HCT116 (cell line): ENCODE measurements at regions not wholly inside any gene's neighbourhood (a gene's known extent, or its start where the extent isn't known, plus 50 kb on each side); places are given as distances from the start of the nearest gene placed in this dataset.

Experiments
- ATAC-seq: fragments of 200-7000 bp; cut with Tn5 transposase; 2 replicates; pipeline ENCODE4 v1.9.1; 2020; ENCODE audit warnings: mild to moderate bottlenecking, moderate library complexity
- BruUV-seq: library from RNA; stranded (reverse); fragments of 400-500 nt; replicated peaks from 2 replicates; lab custom pipeline; 2021; lab: Mats Ljungman, UMichigan
- CTCF ChIA-PET: fragments of 300-600 bp; sonication (Branson Sonifier 250); formaldehyde crosslinking; loops from one replicate; lab custom pipeline; 2021; ENCODE audit warnings: antibody characterized with exemption; lab: Charles Lee
- POLR2A ChIA-PET: fragments of 300-600, 350-600 bp; sonication (Branson Sonifier 250); formaldehyde crosslinking; loops from one replicate; lab custom pipeline; 2021; ENCODE audit warnings: antibody characterized with exemption; lab: Charles Lee
- RAD21 ChIA-PET, 2 experiments: fragments of 300-600 bp; sonication (Branson Sonifier 250); formaldehyde crosslinking; loops; one replicate each; lab custom pipeline; 2023; ENCODE audit warnings: low total read pairs in 2 of 2; ENCODE audit not compliant: uncharacterized antibody in 2 of 2, unreplicated experiment in 2 of 2, low non-redundant PET in 1 of 2; lab: Charles Lee
- DNase-seq: peaks from one replicate; pipeline ENCODE4 v3.0.0-alpha.2; 2010; ENCODE audit warnings: low read depth, low spot score
- H2AFZ ChIP-seq: fragments of 200-600 bp; shearing (Covaris generic), sonication (generic); 2 replicates; pipeline ENCODE4 v1.6.1; 2017; ENCODE audit warnings: low read depth, mixed run types, mixed read lengths, antibody characterized with exemption, low read length; ENCODE audit not compliant: poor library complexity, severe bottlenecking
- H3K27ac ChIP-seq: 2 replicates; pipeline ENCODE4 v1.5.1; 2012; ENCODE audit warnings: low read depth, low read length
- H3K27me3 ChIP-seq: fragments of 200-600 bp; sonication (generic); 2 replicates; pipeline ENCODE4 v1.6.1; 2016; ENCODE audit warnings: mixed run types, low read length, mixed read lengths; ENCODE audit not compliant: insufficient read depth
- H3K36me3 ChIP-seq, 2 experiments: fragments of 200-500 bp in 1 of 2; fragments of 200-600 bp in 1 of 2; sonication (Bioruptor generic) in 1 of 2; sonication (generic) in 1 of 2; 2 replicates each; pipeline versions ENCODE4 v1.5.1 to v1.6.1; 2014 to 2016; ENCODE audit warnings: low read length in 2 of 2, inconsistent platforms in 1 of 2, mixed read lengths in 1 of 2, mixed run types in 1 of 2; ENCODE audit not compliant: insufficient read depth in 2 of 2, control insufficient read depth in 1 of 2
- H3K4me1 ChIP-seq, 2 experiments: fragments of 200-600 bp in 1 of 2; sonication (generic) in 1 of 2; 2 replicates each; pipeline versions ENCODE4 v1.5.1 to v1.6.1; 2012 to 2017; ENCODE audit warnings: low read length in 2 of 2, inconsistent platforms in 1 of 2, mild to moderate bottlenecking in 1 of 2, mixed read lengths in 1 of 2, mixed run types in 1 of 2, moderate library complexity in 1 of 2; ENCODE audit not compliant: insufficient read depth in 2 of 2, control insufficient read depth in 1 of 2
- H3K4me2 ChIP-seq: fragments of 200-600 bp; sonication (generic); 2 replicates; pipeline ENCODE4 v1.6.1; 2017; ENCODE audit warnings: mixed run types, low read length, mixed read lengths
- H3K4me3 ChIP-seq, 2 experiments: fragments of 200-600 bp in 1 of 2; sonication (generic) in 1 of 2; replicated peaks in 1 of 2; 2 replicates each; pipeline ENCODE4 v1.5.1; 2011 to 2016; ENCODE audit warnings: low read length in 2 of 2, control low read depth in 1 of 2, low read depth in 1 of 2, mild to moderate bottlenecking in 1 of 2, mixed read lengths in 1 of 2, mixed run types in 1 of 2
- H3K79me2 ChIP-seq: fragments of 200-600 bp; sonication (generic); 2 replicates; pipeline ENCODE4 v1.6.1; 2017; ENCODE audit warnings: mild to moderate bottlenecking, mixed run types, low read length, moderate library complexity, mixed read lengths; ENCODE audit not compliant: insufficient read depth
- H3K9ac ChIP-seq: fragments of 200-600 bp; sonication (generic); 2 replicates; pipeline ENCODE4 v1.6.1; 2016; ENCODE audit warnings: low read length, mixed read lengths
- H3K9me2 ChIP-seq: fragments of 200-600 bp; sonication (generic), shearing (Covaris generic); 2 replicates; pipeline ENCODE4 v1.6.1; 2017; ENCODE audit warnings: mixed run types, mild to moderate bottlenecking, moderate library complexity; ENCODE audit not compliant: insufficient read depth
- H3K9me3 ChIP-seq, 2 experiments: fragments of 200-500 bp in 1 of 2; fragments of 200-600 bp in 1 of 2; sonication (Bioruptor generic) in 1 of 2; sonication (generic) in 1 of 2; 2 replicates each; pipeline ENCODE4 v1.6.1; 2014 to 2017; ENCODE audit warnings: low read length in 2 of 2, mixed read lengths in 2 of 2, inconsistent platforms in 1 of 2, low read depth in 1 of 2, mild to moderate bottlenecking in 1 of 2, mixed run types in 1 of 2, moderate library complexity in 1 of 2; ENCODE audit not compliant: control insufficient read depth in 1 of 2, insufficient read depth in 1 of 2
- H4K20me1 ChIP-seq: fragments of 200-600 bp; sonication (generic), shearing (Covaris generic); 2 replicates; pipeline ENCODE4 v1.6.1; 2017; ENCODE audit warnings: mixed run types, mild to moderate bottlenecking, moderate library complexity; ENCODE audit not compliant: insufficient read depth
- ELF1 ChIP-seq: IDR thresholded peaks from 2 replicates; pipeline ENCODE4 v1.6.1; 2012; ENCODE audit warnings: low read depth, borderline replicate concordance
- EZH2 ChIP-seq: fragments of 200-600 bp; sonication (generic); IDR thresholded peaks from 2 replicates; pipeline ENCODE4 v1.6.1; 2017; ENCODE audit warnings: antibody characterized with exemption, mixed run types
- EZH2phosphoT487 ChIP-seq: fragments of 200-600 bp; IDR thresholded peaks from 2 replicates; pipeline ENCODE4 v1.6.1; 2018; ENCODE audit warnings: antibody characterized with exemption, borderline replicate concordance
- FOSL1 ChIP-seq: IDR thresholded peaks from 2 replicates; pipeline ENCODE4 v1.6.1; 2012; ENCODE audit warnings: low read depth
- POLR2AphosphoS5 ChIP-seq: IDR thresholded peaks from 2 replicates; pipeline ENCODE4 v1.6.1; 2011; ENCODE audit warnings: mild to moderate bottlenecking, low read depth, low read length, moderate library complexity
- SP1 ChIP-seq: IDR thresholded peaks from 2 replicates; pipeline ENCODE4 v1.6.1; 2012; ENCODE audit warnings: low read depth
- TCF7L2 ChIP-seq: IDR thresholded peaks from 2 replicates; pipeline ENCODE4 v1.7.0; 2011; ENCODE audit warnings: borderline replicate concordance, inconsistent platforms; ENCODE audit not compliant: insufficient read depth, insufficient read length; ENCODE audit errors: extremely low read depth
- ZFX ChIP-seq: fragments of 450-650 bp; IDR thresholded peaks from 2 replicates; pipeline ENCODE4 v1.6.1; 2017
- intact Hi-C: fragments of 100-400 bp; cut with micrococcal nuclease; formaldehyde crosslinking; loops from 2 replicates; pipeline ENCODE4 v1.10.0; 2022
- TF ChIP-seq, protein P1 (sequence below): IDR thresholded peaks from 2 replicates; pipeline ENCODE4 v1.6.1; 2012; ENCODE audit warnings: low read depth

GRCh38 chr13:56102641-56103040, 1038.1 kb upstream of the PRR20A start:
- no peaks in the 10 kb centered on the region for H3K27me3 ChIP-seq
- H4K20me1 ChIP-seq = no peaks in the 10 kb centered on the region
- intact Hi-C loops = no loop called here
- TF ChIP-seq EZH2 (no peak), FOSL1 (no peak), ZFX (no peak), TCF7L2 (no peak), EZH2phosphoT487 (no peak), SP1 (no peak), POLR2AphosphoS5 (no peak), ELF1 (no peak)
- TF ChIP-seq, protein P1, sequence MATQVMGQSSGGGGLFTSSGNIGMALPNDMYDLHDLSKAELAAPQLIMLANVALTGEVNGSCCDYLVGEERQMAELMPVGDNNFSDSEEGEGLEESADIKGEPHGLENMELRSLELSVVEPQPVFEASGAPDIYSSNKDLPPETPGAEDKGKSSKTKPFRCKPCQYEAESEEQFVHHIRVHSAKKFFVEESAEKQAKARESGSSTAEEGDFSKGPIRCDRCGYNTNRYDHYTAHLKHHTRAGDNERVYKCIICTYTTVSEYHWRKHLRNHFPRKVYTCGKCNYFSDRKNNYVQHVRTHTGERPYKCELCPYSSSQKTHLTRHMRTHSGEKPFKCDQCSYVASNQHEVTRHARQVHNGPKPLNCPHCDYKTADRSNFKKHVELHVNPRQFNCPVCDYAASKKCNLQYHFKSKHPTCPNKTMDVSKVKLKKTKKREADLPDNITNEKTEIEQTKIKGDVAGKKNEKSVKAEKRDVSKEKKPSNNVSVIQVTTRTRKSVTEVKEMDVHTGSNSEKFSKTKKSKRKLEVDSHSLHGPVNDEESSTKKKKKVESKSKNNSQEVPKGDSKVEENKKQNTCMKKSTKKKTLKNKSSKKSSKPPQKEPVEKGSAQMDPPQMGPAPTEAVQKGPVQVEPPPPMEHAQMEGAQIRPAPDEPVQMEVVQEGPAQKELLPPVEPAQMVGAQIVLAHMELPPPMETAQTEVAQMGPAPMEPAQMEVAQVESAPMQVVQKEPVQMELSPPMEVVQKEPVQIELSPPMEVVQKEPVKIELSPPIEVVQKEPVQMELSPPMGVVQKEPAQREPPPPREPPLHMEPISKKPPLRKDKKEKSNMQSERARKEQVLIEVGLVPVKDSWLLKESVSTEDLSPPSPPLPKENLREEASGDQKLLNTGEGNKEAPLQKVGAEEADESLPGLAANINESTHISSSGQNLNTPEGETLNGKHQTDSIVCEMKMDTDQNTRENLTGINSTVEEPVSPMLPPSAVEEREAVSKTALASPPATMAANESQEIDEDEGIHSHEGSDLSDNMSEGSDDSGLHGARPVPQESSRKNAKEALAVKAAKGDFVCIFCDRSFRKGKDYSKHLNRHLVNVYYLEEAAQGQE = no peak
- H3K79me2 ChIP-seq = no peaks in the 10 kb centered on the region
- H2AFZ ChIP-seq = no peak overlapping the region
- RAD21 ChIA-PET = no interaction called here
- CTCF ChIA-PET = no interaction called here
- no peak overlapping the region for H3K4me3 ChIP-seq
- no peak overlapping the region for H3K27ac ChIP-seq
- ATAC-seq (no peak), DNase-seq (no peak)
- POLR2A ChIA-PET = no interaction called here
- no peak overlapping the region for H3K9ac ChIP-seq
- no peak overlapping the region for H3K4me2 ChIP-seq
- H3K4me1 ChIP-seq = no peaks in the 10 kb centered on the region
- peaks cover 17 to 27% of the 10 kb centered on the region in 2 experiments; a peak in 2 of 4 replicates for H3K9me3 ChIP-seq
- no peaks in the 10 kb centered on the region for H3K36me3 ChIP-seq
- no peaks in the 10 kb centered on the region for H3K9me2 ChIP-seq
- BruUV-seq = no TSS peak
